ENCODE measurements at regions not wholly inside any gene's neighbourhood (a gene's known extent, or its start where the extent isn't known, plus 50 kb on each side); places are given as distances from the start of the nearest gene placed in this dataset.
"Not testable (repeated sequence)": the region's sequence is repeated elsewhere in the genome, so short reads cannot be mapped to it uniquely, and the experiment has no call there.

- DNase-seq = not testable (repeated sequence)
Measured at GRCh38 chr1:184184614-184185013, 133.1 kb downstream of the TSEN15 start.

GRCh38 chr1:184185347-184185746 is 133.8 kb downstream of the TSEN15 start:
- no peak for DNase-seq

- DNase-seq = no peak
Measured at GRCh38 chr1:184186167-184186566, 134.6 kb downstream of the TSEN15 start.

GRCh38 chr1:184187097-184187496 is 135.6 kb downstream of the TSEN15 start:
- DNase-seq = no peak

- DNase-seq = no peak
Measured at GRCh38 chr1:184188037-184188436, 136.5 kb downstream of the TSEN15 start.

- no peak for DNase-seq
Measured at GRCh38 chr1:184189361-184189760, 137.8 kb downstream of the TSEN15 start.

GRCh38 chr1:184190616-184191015 is 139.1 kb downstream of the TSEN15 start:
- no peak for DNase-seq

GRCh38 chr1:184191181-184191621 is 139.7 kb downstream of the TSEN15 start:
- DNase-seq = no peak

- DNase-seq = no peak
Measured at GRCh38 chr1:184192796-184193195, 141.3 kb downstream of the TSEN15 start.

- no peak for DNase-seq
Measured at GRCh38 chr1:184193451-184193850, 141.9 kb downstream of the TSEN15 start.

- no peak for DNase-seq
Measured at GRCh38 chr1:184194236-184194635, 142.7 kb downstream of the TSEN15 start.

GRCh38 chr1:184195722-184196121 is 144.2 kb downstream of the TSEN15 start:
- not testable (repeated sequence) for DNase-seq

- DNase-seq = no peak
Measured at GRCh38 chr1:184197831-184198230, 146.3 kb downstream of the TSEN15 start.

- DNase-seq = no peak
Measured at GRCh38 chr1:184199036-184199435, 147.5 kb downstream of the TSEN15 start.

- peak; percentile 18 for DNase-seq
Measured at GRCh38 chr1:184199438-184200085, 148.0 kb downstream of the TSEN15 start.

- no peak for DNase-seq
Measured at GRCh38 chr1:184208622-184209021, 157.1 kb downstream of the TSEN15 start.

- DNase-seq = peak; percentile 21
Measured at GRCh38 chr1:184210031-184210430, 158.5 kb downstream of the TSEN15 start.

- no peak for DNase-seq
Measured at GRCh38 chr1:184210862-184211261, 159.3 kb downstream of the TSEN15 start.

- peak; percentile 28 for DNase-seq
Measured at GRCh38 chr1:184212649-184213314, 161.3 kb downstream of the TSEN15 start.

GRCh38 chr1:184214128-184214527 is 162.6 kb downstream of the TSEN15 start:
- DNase-seq = no peak

- DNase-seq = peak; percentile 38
Measured at GRCh38 chr1:184215274-184215925, 163.9 kb downstream of the TSEN15 start.

GRCh38 chr1:184218458-184219075 is 167.0 kb downstream of the TSEN15 start:
- DNase-seq = no peak

- no peak for DNase-seq
Measured at GRCh38 chr1:184219414-184219813, 167.4 kb upstream of the C1orf21 start.

GRCh38 chr1:184219883-184220282 is 166.9 kb upstream of the C1orf21 start:
- no peak for DNase-seq
